Panc1 (cell line): ENCODE measurements at regions not wholly inside any gene's neighbourhood (a gene's known extent, or its start where the extent isn't known, plus 50 kb on each side); places are given as distances from the start of the nearest gene placed in this dataset.

ENCODE experiments used
- ATAC-seq: fragments of 200-7000 bp; cut with Tn5 transposase; 2 replicates; pipeline ENCODE4 v1.9.1; 2020; ENCODE audit warnings: mild to moderate bottlenecking, moderate library complexity
- BruUV-seq: library from RNA; stranded (reverse); fragments of 400-500 nt; replicated peaks from 2 replicates; lab custom pipeline; 2021; lab: Mats Ljungman, UMichigan
- CTCF ChIA-PET: fragments of 300-600 bp; sonication (Branson Sonifier 250); formaldehyde crosslinking; loops from one replicate; lab custom pipeline; 2022; ENCODE audit warnings: antibody characterized with exemption; lab: Charles Lee
- POLR2A ChIA-PET: fragments of 300-600 bp; sonication (Branson Sonifier 250); formaldehyde crosslinking; loops from one replicate; lab custom pipeline; 2022; ENCODE audit warnings: antibody characterized with exemption; lab: Charles Lee
- DNase-seq: peaks from one replicate; pipeline ENCODE4 v3.0.0-alpha.2; 2010; ENCODE audit warnings: low read depth, low spot score
- H3K27ac ChIP-seq: 2 replicates; pipeline ENCODE4 v1.5.1; 2011; ENCODE audit warnings: mild to moderate bottlenecking, low read length, inconsistent platforms
- H3K27me3 ChIP-seq: fragments of 200-500 bp; sonication (Bioruptor generic); 2 replicates; pipeline ENCODE4 v1.6.0; 2014; ENCODE audit warnings: low read length, inconsistent platforms; ENCODE audit not compliant: control insufficient read depth, insufficient read depth
- H3K36me3 ChIP-seq: fragments of 200-500 bp; sonication (Bioruptor generic); 2 replicates; pipeline ENCODE4 v1.5.1; 2014; ENCODE audit warnings: inconsistent platforms, mild to moderate bottlenecking, low read length, moderate library complexity; ENCODE audit not compliant: control insufficient read depth, insufficient read depth
- H3K4me1 ChIP-seq: 2 replicates; pipeline ENCODE4 v1.5.1; 2011; ENCODE audit warnings: inconsistent platforms, mild to moderate bottlenecking, low read length, moderate library complexity; ENCODE audit not compliant: control insufficient read depth, insufficient read depth
- H3K4me3 ChIP-seq, 2 experiments: 2 replicates each; pipeline ENCODE4 v1.5.1; 2011 to 2012; ENCODE audit warnings: low read depth in 2 of 2, low read length in 2 of 2, mild to moderate bottlenecking in 2 of 2, inconsistent platforms in 1 of 2, moderate library complexity in 1 of 2
- H3K9me3 ChIP-seq: fragments of 200-500 bp; sonication (Bioruptor generic); 2 replicates; pipeline ENCODE4 v1.5.1; 2014; ENCODE audit warnings: low read depth, mild to moderate bottlenecking, inconsistent platforms, low read length, moderate library complexity; ENCODE audit not compliant: control insufficient read depth, insufficient read depth
- POLR2AphosphoS5 ChIP-seq: IDR thresholded peaks from 2 replicates; pipeline ENCODE4 v1.6.1; 2012; ENCODE audit warnings: mild to moderate bottlenecking, low read depth, low read length, moderate library complexity
- SIN3A ChIP-seq: IDR thresholded peaks from 2 replicates; pipeline ENCODE4 v1.6.1; 2012; ENCODE audit warnings: low read depth, mild to moderate bottlenecking, low read length, moderate library complexity, borderline replicate concordance; ENCODE audit not compliant: insufficient read depth
- TCF7L2 ChIP-seq: IDR thresholded peaks from 2 replicates; pipeline ENCODE4 v1.6.1; 2011; ENCODE audit warnings: mild to moderate bottlenecking, low read depth, low read length, inconsistent platforms
- in situ Hi-C: cut with HindIII; loops from 2 replicates; pipeline ENCODE4 v1.10.0; 2016; ENCODE audit warnings: low sequenced_read_pairs, low pct_unique_long_range_greater_than_20kb
- intact Hi-C: fragments of 100-400 bp; cut with micrococcal nuclease; formaldehyde crosslinking; loops from one replicate; pipeline ENCODE4 v1.10.0; 2022; ENCODE audit not compliant: unreplicated experiment
- TF ChIP-seq, protein P1 (sequence below), 2 experiments: IDR thresholded peaks; 2 replicates each; pipeline ENCODE4 v1.6.1; 2011 to 2012; ENCODE audit warnings: low read depth in 2 of 2, control low read depth in 1 of 2, low read length in 1 of 2, mild to moderate bottlenecking in 1 of 2, moderate library complexity in 1 of 2; ENCODE audit not compliant: insufficient read depth in 1 of 2
- TF ChIP-seq, protein P2 (sequence below): fragments of 450-650 bp; IDR thresholded peaks from 2 replicates; pipeline ENCODE4 v1.5.1; 2017; ENCODE audit warnings: mild to moderate bottlenecking

DNA sequence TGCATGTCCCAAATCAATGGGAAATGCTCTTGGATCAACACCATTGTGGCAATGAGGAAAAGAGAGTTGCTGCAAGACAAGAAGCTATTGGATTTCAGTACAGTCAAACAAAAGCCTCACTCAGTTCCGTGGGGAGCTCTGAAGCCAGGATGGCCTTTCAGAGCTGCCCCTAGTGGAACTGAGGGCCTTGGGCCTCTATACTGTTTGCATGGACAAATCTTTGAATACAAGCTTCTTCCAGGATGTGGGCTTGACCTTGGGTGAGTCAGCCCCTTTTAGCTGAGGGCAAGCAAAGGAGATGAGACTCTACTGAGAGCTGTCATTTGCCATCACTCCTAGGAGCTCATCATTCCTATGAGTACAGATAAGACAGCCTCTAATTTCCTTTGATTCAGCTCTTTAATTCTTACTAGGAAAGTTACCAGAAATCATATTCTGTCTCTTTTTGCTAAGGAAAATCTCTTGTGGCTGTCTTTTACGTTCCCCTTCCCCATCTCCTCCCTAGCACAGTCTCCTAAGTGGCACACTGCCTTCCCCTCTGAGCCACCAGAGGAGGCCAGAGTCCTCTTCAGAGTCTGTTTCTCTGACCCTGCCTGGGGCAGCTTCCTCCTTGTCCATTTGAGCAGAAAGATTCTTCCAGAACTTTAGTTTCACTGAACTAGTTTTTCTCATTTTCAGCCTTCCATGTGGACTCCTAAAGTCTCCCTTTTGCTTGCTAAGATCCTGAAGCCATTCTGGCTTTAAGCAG, 168.8 kb upstream of the POC5 start:
- ChIA-PET CTCF (interaction anchor here (1.2 kb wide), 1 partner anchor 289 kb away, joined by 4 read pairs; no protein-coding TSS in a partner anchor), POLR2A (no interaction called here)
- H3K9me3 ChIP-seq: no peaks in the 10 kb centered on the region
- DNase-seq: no peak
- H3K36me3 ChIP-seq: no peaks in the 10 kb centered on the region
- TF ChIP-seq, protein P1, sequence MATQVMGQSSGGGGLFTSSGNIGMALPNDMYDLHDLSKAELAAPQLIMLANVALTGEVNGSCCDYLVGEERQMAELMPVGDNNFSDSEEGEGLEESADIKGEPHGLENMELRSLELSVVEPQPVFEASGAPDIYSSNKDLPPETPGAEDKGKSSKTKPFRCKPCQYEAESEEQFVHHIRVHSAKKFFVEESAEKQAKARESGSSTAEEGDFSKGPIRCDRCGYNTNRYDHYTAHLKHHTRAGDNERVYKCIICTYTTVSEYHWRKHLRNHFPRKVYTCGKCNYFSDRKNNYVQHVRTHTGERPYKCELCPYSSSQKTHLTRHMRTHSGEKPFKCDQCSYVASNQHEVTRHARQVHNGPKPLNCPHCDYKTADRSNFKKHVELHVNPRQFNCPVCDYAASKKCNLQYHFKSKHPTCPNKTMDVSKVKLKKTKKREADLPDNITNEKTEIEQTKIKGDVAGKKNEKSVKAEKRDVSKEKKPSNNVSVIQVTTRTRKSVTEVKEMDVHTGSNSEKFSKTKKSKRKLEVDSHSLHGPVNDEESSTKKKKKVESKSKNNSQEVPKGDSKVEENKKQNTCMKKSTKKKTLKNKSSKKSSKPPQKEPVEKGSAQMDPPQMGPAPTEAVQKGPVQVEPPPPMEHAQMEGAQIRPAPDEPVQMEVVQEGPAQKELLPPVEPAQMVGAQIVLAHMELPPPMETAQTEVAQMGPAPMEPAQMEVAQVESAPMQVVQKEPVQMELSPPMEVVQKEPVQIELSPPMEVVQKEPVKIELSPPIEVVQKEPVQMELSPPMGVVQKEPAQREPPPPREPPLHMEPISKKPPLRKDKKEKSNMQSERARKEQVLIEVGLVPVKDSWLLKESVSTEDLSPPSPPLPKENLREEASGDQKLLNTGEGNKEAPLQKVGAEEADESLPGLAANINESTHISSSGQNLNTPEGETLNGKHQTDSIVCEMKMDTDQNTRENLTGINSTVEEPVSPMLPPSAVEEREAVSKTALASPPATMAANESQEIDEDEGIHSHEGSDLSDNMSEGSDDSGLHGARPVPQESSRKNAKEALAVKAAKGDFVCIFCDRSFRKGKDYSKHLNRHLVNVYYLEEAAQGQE (IDR thresholded peaks at IDR 0.05; ENCODE audit: insufficient read depth in 1 of 2, low read depth in 2 of 2, low read length in 1 of 2): no peak
- TF ChIP-seq, protein P2, sequence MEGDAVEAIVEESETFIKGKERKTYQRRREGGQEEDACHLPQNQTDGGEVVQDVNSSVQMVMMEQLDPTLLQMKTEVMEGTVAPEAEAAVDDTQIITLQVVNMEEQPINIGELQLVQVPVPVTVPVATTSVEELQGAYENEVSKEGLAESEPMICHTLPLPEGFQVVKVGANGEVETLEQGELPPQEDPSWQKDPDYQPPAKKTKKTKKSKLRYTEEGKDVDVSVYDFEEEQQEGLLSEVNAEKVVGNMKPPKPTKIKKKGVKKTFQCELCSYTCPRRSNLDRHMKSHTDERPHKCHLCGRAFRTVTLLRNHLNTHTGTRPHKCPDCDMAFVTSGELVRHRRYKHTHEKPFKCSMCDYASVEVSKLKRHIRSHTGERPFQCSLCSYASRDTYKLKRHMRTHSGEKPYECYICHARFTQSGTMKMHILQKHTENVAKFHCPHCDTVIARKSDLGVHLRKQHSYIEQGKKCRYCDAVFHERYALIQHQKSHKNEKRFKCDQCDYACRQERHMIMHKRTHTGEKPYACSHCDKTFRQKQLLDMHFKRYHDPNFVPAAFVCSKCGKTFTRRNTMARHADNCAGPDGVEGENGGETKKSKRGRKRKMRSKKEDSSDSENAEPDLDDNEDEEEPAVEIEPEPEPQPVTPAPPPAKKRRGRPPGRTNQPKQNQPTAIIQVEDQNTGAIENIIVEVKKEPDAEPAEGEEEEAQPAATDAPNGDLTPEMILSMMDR: peak; percentile 54
- TF ChIP-seq POLR2AphosphoS5 (no peak), SIN3A (no peak), TCF7L2 (no peak)
- no peak overlapping the region for H3K4me3 ChIP-seq
- in situ Hi-C loops: no loop called here
- intact Hi-C loops: loop anchor here (10.0 kb wide), 1 partner anchor 369 kb away; no protein-coding TSS in a partner anchor
- BruUV-seq: no TSS peak
- ATAC-seq: no peak
- no peaks in the 10 kb centered on the region for H3K27me3 ChIP-seq
- H3K4me1 ChIP-seq: no peaks in the 10 kb centered on the region
- H3K27ac ChIP-seq: no peak overlapping the region

DNA sequence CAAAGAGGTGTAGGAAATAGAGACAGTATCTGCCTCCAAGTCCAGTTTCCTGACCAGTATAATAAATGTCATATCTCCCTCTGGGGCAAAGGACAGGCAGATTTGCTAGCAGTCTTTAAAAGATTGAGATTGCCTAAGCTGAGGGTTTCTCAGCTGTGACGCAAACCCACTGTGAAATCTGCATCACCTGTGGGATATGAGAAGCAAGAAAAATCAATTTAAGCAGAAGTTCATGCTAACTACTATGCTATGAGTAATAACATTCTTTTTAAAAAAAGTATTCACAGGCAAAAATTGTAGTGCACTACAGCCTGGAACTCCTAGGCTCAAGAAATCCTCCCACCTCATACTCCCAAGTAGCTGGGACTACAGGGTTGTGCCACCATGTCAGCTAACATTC, 168.1 kb upstream of the POC5 start:
- Histone ChIP-seq H3K27me3 (no peaks in the 10 kb centered on the region), H3K4me3 (no peak overlapping the region), H3K27ac (no peak overlapping the region), H3K9me3 (no peaks in the 10 kb centered on the region), H3K36me3 (no peaks in the 10 kb centered on the region), H3K4me1 (no peaks in the 10 kb centered on the region)
- CTCF ChIA-PET: interaction anchor here (1.2 kb wide), 1 partner anchor 290 kb away, joined by 4 read pairs; no protein-coding TSS in a partner anchor
- ATAC-seq: no peak
- no peak for DNase-seq
- POLR2A ChIA-PET: no interaction called here
- no TSS peak for BruUV-seq
- intact Hi-C loops (loop anchor here (10.0 kb wide), 1 partner anchor 369 kb away; no protein-coding TSS in a partner anchor), in situ Hi-C loops (no loop called here)
- TF ChIP-seq, protein P2: no peak
- TF ChIP-seq SIN3A (no peak), TCF7L2 (no peak), POLR2AphosphoS5 (no peak)
- TF ChIP-seq, protein P1 (IDR thresholded peaks at IDR 0.05; ENCODE audit: insufficient read depth in 1 of 2, low read depth in 2 of 2, low read length in 1 of 2): no peak
